D721Med (cell line): ENCODE measurements at regions not wholly inside any gene's neighbourhood (a gene's known extent, or its start where the extent isn't known, plus 50 kb on each side); places are given as distances from the start of the nearest gene placed in this dataset.

Source experiments
- DNase-seq: peaks from one replicate; pipeline ENCODE4 v3.0.0; 2011; ENCODE audit warnings: low spot score; ENCODE audit not compliant: insufficient read length
- FAIRE-seq: peaks from 2 replicates; lab custom pipeline; 2011; peaks lifted over from hg19 to GRCh38; lab: Jason Lieb, UNC
- TF ChIP-seq, protein P1 (sequence below): IDR thresholded peaks from 2 replicates; pipeline ENCODE4 v1.5.1; 2012; ENCODE audit warnings: mild to moderate bottlenecking, control low read depth; ENCODE audit not compliant: insufficient read depth; ENCODE audit errors: missing control alignments

GRCh38 chr1:87765057-87765680 is 436.5 kb downstream of the LMO4 start:
- no peak for DNase-seq
- FAIRE-seq: no peak
- TF ChIP-seq, protein P1, sequence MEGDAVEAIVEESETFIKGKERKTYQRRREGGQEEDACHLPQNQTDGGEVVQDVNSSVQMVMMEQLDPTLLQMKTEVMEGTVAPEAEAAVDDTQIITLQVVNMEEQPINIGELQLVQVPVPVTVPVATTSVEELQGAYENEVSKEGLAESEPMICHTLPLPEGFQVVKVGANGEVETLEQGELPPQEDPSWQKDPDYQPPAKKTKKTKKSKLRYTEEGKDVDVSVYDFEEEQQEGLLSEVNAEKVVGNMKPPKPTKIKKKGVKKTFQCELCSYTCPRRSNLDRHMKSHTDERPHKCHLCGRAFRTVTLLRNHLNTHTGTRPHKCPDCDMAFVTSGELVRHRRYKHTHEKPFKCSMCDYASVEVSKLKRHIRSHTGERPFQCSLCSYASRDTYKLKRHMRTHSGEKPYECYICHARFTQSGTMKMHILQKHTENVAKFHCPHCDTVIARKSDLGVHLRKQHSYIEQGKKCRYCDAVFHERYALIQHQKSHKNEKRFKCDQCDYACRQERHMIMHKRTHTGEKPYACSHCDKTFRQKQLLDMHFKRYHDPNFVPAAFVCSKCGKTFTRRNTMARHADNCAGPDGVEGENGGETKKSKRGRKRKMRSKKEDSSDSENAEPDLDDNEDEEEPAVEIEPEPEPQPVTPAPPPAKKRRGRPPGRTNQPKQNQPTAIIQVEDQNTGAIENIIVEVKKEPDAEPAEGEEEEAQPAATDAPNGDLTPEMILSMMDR: no peak

- FAIRE-seq (no peak), DNase-seq (no peak)
- TF ChIP-seq, protein P1: no peak
These were observed 437.0 kb downstream of the LMO4 start for GRCh38 chr1:87765681-87766070.

- DNase-seq (no peak), FAIRE-seq (no peak)
- TF ChIP-seq, protein P1: no peak
These were observed 438.1 kb downstream of the LMO4 start for GRCh38 chr1:87766737-87767136.

- DNase-seq (no peak), FAIRE-seq (no peak)
- TF ChIP-seq, protein P1: no peak
These were observed 450.2 kb downstream of the LMO4 start for GRCh38 chr1:87778896-87779295.

- no peak for FAIRE-seq
- TF ChIP-seq, protein P1: no peak
- DNase-seq: no peak
These were observed 452.9 kb downstream of the LMO4 start for GRCh38 chr1:87781554-87781953.

DNA sequence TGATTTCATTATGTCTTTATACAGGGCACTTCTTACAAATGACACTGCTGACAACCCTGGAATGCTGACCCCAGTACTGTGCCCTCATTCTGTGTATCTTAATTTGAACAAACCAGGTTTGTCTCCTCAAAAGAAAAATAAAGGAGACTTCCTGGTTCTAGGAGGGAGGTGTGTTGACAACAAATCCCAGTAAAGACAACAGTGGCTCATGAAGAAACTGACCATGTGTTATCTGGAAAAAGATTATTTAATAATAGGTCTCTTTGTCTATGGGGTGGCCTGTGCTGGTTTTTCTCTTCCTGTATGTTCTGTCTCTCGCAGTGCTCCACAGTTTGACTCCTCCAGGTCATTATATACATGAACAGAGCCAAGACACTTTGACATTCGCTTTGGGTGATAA is 454.6 kb downstream of the LMO4 start:
- no peak for FAIRE-seq
- TF ChIP-seq, protein P1: no peak
- no peak for DNase-seq

GRCh38 chr1:87785386-87785785 is 456.7 kb downstream of the LMO4 start:
- TF ChIP-seq, protein P1: no peak
- FAIRE-seq (no peak), DNase-seq (no peak)
